ENCODE measurements at regions not wholly inside any gene's neighbourhood (a gene's known extent, or its start where the extent isn't known, plus 50 kb on each side); places are given as distances from the start of the nearest gene placed in this dataset.

DNA sequence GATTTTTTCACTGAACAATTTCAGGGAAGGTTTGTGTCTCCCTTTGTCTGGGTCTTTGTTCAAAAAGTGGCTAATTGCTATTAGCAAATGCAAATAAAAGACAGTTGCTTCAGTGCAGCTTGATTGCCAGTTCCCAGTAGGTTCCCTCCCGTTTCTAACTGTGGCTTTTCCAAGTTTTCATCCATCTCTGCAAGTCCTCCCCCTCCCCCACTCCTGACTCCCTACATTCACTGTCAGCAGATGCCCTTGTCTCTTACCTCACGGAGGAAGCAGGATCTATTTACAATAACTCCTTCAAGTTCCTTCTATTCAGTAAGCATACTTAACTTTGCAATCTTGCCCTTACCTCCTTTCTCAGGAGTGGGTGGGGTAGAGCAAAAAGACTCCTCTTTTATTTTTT, 55.4 kb upstream of the SCEL start:
- DNase-seq: no peak

DNA sequence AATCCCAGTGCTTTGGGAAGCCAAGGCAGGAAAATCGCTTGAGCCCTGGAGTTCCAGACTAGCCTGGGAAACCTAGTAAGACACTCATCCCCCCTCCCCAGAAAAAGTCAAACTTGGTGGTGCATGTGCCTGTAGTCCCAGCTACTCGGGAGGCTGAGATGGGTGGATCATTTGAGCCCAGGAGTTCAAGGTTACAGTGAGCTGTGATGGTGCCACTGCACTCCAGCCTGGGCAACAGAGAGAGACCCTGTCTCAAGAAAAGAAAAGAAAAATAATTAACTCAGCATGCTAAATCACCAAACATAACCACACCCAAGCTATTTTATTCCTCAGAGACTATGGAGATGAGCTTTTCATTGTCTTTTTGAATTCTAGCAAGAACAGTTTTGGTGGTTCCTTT, 56.2 kb upstream of the SCEL start:
- no peak for DNase-seq

DNA sequence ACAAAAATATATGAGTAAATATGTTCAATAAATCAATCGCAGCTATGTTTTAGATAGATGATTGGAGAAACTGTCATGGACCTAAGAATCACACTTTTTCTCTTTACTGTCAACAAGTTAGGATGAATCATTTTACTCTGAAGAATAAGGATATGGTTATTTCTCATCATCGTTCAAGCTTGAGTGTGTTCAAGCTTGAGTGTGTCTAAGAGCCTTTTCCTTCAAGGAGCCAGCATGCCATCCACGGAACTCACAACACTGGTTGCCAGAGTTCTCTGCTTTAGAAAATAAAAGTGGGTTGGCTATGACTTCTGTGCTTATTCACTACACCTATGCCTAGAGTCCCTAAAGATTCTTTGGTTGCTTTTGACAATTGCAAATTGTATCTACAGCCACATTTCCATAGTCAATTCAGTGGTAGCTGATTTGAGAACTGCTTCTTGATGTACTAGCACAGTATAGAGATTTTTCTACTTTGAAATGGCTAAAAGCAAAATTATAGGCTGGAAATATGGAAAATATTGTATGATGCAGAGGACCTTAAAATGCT, 58.1 kb upstream of the SCEL start:
- no peak for DNase-seq

DNA sequence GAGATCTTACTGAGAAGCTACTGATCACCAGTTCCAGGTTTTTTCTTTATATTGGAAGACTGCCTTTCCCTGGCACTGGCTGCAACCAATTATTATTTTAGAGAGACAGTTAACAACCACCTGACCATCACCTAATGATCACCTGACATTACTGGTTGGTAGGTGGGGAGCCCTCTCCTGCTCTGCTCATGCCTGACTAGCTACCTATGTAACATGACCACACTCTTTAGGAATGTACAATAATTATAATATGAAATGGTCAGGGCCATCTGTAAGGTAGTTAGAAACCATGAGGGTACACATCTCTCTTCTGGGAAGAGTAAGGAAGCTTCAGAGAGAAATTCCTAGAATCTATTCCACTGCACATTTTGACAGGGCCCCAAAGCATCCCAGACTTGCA, 59.0 kb upstream of the SCEL start:
- no peak for DNase-seq

DNA sequence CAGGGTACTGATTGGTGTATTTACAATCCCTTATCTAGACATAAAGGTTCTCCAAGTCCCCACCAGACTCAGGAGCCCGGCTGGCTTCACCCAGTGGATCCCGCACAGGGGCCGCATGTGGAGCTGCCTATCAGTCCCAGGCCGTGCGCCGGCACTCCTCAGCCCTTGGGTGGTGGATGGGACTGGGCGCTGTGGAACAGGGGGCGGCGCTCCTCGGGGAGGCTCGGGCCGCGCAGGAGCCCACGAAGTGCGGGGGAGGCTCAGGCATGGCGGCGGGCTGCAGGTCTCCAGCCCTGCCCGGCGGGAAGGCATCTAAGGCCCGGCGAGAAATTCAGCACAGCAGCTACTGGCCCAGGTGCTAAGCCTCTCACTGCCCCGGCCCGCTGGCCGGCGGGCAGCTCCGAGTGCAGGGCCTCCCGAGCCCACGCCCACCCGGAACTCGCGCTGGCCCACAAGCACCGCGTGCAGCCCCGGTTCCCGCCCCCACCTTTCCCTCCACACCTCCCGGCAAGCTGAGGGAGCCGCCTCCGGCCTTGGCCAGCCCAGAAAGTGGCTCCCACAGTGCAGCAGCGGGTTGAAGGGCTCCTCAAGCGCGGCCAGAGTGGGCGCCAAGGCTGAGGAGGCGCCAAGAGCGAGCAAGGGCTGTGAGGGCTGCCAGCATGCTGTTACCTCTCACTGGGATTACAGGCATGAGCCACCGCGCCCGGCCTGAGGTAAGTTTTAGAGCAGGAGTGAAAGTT, 60.0 kb upstream of the SCEL start:
- no peak for DNase-seq

DNA sequence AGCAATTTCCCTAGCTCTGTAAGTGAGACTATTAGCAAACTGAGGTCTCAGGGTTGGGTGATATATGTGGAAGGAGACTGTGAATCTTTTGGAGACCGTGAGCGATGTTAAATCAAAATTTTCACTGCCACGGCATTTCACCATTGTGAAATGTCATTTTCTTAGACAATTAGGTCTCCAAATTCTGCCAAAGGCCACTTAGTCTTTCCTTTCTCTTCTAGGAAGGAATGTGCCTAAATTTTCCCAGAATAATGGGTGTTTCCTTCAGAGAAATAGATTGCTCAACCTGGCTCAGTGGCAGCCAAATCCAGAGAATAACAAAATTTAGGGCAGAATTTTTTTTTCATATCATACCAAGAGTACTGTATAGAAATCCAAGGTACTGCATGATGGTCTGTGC, 64.5 kb upstream of the SCEL start:
- no peak for DNase-seq

DNA sequence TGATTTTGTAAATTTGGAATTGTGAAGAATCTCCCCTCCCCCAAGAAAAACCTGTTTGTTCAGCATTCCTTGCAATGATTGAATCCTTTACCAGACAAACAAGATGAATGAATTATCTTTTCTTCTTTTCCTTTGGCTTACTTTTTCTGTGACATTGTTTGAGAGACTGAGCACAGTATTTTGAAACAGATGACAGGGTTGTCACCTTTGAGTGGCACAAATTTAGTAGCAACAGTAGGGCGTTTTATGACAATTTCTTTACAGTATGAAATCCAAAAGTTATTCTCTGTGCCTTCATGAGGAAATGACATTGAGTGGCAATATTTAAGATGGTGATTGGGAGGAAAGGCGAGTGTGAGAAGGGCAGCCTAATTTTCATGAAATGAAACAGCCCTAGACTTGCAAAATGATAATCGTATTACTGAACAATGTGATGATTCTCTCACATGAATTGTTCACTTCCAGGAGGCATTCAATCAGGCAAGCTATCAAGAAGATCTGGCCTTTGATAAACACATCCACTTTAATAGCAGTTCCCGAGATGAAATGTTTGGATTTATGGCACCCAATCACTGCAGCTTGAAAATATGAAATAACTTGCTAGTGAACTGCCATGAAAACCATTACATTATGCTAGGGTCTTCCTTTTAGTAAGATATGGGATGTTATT, 68.6 kb upstream of the SCEL start:
- DNase-seq: no peak

DNA sequence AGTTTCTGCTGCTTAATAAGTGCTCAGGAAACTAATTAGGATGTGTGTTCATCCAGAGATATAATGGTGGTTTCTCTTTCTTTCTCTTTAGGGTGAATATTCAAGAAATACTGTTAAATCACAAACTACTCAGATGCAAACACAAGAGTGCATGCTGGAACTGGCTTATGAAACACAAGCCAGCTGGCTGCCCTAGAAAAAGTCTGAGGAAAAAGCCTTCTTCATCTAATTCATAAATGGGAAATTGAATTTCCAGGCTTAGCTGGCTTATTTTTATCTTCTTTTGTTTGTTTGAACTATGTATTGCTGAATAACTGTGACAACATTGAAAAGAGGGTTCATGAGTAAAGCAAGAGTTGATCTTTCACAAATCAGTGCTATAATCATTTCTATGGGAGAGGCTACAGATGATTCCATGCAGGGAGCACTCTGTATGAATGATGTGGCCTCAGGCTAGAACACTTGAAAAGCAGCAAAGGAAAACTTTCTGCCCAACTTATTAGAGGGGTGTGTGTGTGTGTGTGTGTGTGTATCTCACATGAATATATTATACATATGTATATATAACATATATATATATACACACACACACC, 69.8 kb upstream of the SCEL start:
- DNase-seq: no peak

DNA sequence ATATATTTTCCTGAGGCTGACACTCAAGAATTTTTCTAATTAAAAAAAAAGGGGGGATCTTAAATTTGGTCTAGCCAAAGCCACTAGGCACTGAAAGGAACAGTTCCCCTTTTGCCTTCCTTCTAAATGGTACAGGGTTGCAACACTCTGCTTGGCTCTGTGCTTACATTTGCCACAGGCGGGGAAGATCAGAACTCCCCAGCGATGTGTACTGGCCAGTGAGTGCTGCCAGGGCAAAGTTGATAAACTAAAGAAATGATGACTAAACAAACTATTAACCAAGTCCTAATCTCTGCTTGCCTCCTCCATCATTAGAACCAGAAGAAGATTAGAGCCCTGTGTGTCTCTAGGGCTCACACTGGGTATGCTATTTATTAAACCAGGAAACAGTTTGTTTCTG, 75.3 kb upstream of the SCEL start:
- no peak for DNase-seq

DNA sequence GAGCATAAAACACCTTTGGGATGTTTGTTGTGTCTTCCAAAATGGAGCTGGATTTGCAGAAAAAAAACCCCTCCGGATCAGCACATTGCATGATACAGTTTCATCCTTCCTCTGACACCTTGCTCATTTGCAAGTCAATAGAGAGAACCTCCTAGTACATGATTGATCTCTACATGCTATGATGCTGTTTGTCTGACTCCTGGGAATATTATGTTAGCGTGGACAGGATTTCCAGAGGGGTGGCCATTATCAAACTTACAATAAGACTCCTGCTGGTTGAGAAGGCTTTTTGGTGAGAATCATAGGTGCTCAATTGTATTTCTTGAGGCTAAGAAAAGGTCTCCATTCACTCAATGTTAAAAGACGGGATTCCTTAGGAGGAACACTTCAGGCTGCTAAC, 75.9 kb upstream of the SCEL start:
- DNase-seq: no peak

DNA sequence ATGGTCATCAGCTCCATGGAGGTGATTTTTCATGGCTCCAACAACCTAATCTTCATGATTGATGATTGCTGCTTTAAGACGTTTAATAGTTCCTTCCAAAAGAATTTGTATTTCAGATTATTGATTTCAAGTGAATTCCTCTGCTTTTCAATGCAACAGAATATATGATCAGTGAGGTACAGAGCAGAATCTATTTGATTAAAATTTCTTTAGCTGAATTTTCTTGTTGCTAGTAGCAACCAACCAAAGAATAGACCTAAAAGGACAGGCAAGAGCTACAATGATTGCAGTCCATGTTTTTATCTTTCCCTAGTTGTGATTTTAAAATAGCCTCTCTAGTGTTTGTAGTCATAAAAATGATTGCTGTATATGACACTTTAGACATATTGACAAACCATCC, 76.8 kb upstream of the SCEL start:
- no peak for DNase-seq

DNA sequence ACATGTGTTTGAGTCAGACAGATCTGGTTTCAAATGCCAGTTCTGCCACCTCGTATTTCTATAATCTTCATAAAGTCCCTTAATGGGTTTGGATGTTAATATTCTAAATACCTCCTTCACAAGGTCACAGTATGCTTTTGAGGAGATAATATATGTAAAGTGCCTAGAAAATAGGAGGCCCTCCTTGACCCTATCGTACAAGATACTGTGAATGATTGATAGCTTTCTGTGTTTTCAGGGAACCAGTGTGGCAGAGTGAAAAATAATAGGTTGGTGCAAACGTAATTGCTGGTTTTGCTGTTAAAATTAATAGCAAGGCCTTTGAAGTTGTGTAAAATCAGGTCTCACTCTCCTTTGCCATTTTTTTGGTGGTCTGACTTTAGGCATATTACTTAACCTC, 77.5 kb upstream of the SCEL start:
- no peak for DNase-seq

DNA sequence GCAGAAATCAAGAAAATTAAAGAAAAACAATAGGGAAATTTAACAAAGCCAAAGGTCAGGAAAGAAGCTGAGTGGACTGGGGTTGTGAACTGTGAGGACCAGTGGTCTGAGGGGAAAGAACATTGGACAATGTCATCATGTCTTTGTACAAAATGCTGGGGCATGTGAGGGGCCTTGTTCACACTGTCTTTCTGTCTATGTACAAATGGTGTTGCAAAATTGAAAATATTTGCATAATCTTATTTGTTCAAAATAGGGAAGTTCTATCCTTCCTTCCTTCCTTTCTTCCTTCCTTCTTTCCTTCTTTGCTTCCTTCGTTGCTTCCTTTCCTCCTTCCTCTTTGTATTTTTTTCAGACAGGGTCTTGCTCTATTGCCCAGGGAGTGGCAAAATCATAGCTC, 79.2 kb upstream of the SCEL start:
- DNase-seq: no peak

DNA sequence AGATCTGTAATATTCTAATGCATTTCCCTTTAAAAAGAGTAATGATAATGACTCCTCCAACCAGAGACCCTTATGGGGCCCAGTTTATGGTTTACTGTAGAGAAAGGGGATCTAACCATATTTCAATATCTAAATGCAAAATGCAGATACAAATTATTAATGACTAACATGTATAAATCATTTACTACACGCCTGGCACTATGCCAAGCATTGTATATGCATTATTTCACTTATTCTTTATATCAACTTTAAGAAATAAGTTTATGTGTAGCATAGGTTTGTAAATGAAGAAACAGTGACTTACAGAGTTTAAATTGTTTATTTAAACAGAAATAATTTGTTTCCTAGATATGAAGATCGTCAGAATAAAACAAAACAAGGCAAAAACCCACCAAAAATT, 86.2 kb upstream of the SCEL start:
- DNase-seq: no peak

DNA sequence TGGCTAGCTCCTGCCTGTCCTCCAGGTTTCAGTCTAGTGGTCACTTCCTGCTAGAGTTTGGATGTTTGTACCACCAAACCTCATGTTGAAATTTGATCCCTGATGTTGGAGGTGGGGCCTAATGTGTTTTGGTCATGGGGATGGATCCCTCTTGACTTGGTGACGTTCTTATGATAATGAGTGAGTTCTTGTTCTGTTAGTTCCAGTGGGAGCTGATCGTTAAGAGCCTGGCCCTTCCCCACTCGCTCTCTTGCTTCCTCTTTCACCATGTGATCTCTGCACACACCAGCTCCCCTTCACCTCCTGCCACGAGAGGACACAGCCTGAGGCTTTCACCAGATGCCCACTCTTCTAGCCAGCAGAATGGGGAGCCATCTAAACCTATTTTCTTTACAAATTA, 86.8 kb upstream of the SCEL start:
- DNase-seq: no peak

DNA sequence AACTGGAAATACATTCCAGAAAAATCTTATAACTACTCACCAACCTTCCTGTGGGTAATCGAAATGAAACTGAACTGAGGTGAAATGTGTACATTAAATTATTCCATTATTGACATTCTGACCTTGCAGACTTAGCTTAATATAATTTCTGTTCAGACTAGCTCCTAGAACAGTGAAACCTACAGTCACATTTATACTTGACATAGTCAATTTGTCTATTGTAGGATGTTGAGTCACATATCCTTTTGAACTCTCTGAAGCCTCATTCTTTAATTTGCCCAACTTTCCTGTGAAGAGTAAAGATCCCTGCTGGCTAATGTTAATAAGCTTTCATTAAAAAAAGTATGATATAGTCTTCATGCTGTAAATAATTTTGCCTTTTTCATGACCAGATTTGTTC, 92.0 kb upstream of the SCEL start:
- no peak for DNase-seq

DNA sequence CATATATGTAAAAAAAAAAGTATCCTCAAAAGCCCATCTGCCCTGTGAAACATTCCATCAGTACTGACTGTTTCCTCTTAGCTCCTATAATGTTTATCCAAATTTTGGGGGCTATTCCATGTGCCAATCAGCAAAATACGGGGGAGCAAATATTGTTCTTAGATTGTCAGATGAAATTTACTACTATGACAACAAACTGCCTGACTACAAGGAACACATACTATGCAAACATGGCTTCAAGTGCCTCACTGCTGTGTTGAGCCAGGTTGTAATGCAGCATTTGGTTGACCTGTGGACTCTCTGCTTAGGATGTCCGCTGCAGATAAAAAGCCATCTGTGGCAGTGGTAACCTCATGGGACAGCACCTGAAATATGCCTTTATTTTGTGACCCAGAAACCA, 98.2 kb upstream of the SCEL start:
- no peak for DNase-seq

DNA sequence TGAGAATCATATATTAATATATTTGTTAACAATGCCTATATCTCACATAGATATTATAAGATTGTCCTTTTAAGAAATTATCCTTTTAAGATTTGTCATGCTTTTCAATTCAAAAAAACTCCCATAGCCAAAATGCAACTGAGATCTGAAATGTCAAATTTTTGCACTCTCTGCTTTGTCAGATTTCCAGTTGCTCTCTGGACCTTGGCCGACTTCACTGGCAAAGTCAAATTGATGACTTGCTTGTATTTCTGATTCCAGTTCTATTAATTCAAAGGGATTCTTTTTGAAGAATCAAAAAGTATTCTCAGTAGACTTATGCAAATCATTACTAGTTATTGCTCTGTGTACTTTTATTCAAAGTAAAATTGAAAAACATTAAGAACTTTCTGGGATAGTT, 101.2 kb upstream of the SCEL start:
- no peak for DNase-seq

DNA sequence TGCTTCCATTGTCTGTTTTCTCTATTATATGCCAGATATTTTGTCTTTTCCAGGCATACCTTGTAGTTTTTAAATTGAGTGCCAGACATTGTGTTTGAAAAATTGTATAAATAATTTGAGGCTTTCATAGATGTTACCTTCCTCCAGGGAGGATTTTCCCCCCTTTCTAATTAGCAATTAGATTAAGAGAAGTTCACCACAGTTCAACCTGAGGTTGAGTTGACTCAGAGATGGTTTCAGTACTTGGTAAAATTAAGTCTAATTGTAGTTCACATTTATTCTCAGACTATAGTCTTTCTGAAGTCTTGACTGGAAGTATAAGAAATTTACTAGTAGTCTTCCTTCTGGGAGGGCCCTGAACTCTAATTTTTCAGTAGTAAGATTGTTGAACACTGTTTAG, 104.1 kb upstream of the SCEL start:
- DNase-seq: no peak

DNA sequence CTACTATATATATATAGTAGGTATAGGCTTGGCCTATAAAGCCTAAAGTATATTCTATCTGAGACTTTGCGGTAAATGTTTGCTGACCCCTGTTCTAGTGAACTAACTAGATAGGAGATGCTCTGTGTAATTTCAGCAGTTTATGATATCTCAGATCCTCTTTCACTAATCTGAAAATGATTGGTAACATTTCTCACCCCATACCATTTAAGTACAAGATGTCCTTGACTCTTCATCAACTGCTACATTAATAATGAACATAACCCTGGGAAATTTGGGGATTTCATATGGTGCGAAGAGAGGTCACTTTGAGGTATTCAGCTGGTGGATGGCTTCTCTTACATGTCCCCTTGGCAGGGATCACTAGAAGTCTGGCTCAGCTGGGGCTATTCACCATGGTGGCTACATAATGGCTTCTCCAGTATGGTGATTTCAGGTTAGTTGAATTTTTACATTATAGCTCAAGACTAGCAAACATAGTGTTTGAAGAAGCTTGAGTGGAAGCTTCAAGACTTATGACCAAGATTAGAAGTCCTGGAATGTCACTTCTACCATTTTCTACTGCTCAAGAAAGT, 103.6 kb upstream of the MYCBP2 start:
- DNase-seq: no peak

DNA sequence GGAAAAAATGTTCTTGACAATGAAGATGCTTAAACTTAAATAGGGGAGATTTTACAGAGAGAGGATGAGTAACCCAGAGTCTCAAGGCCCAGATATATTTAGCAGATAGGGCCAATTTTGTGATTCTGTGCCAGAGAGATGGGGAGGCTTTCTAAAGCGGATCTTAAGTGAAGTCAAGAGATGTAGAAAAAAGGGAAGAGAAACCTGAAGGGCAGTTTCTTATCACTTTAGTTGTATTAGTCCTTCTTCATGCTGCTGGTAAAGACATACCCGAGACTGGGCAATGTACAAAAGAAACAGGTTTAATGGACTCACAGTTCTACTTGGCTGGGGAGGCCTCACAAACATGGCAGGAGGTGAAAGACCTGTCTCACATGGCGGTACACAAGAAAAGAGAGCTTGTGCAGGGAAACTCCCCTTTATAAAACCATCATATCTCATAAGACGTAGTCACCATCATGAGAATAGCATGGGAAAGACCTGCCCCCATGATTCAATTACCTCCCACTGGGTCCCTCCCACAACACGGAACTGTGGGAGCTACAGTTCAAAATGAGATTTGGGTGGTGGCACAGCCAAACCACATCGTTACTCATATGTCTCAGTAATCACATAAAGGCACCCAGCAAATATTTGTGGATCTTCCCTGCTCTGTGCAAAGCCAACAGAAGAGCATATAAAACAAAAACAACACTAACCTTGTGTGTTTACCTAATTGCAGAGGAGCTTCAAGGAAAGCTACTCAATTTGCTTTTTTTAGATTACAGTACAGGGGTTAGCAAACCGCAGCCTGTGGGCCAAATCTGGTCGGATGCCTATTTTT, 102.6 kb upstream of the MYCBP2 start:
- no peak for DNase-seq

DNA sequence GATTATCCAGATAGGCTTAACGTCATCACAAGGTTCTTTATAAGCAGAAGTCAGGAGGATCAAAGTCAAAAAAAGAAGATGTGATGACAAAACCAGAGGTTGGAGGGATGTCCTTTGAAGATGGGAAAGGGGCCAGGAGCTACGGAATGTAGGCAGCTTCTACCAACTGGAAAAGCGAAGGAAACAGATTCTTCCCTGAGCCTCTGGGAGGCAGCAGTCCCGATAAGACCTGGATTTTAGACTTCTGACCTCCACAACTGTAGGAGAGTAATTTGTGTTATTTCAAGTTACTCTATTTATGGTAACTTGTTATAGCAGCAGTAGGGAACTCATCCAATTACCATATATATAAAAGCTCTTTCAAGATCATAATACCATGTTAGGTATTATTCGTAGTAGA, 98.8 kb upstream of the MYCBP2 start:
- DNase-seq: no peak

DNA sequence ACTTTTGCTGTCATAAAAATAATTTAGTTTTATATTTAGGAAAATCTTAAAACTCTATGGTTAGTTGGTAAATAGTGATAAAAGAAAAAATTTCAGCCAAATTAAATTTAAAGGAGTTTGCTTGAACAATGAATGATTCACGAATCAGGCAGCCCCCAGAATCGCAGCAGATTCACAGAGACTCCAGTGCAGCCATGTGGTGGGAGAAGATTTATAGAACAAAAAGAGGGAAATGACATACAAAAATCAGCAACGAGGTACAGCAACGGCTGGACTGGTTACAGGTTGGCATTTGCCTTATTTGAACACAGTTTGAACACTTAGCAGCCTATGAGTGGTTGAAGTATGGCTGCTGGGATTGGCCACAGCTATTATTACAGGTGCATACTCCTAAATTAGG, 96.4 kb upstream of the MYCBP2 start:
- DNase-seq: no peak
